ENCODE measurements at regions not wholly inside any gene's neighbourhood (a gene's known extent, or its start where the extent isn't known, plus 50 kb on each side); places are given as distances from the start of the nearest gene placed in this dataset.
"Not testable (repeated sequence)": the region's sequence is repeated elsewhere in the genome, so short reads cannot be mapped to it uniquely, and the experiment has no call there.

DNA sequence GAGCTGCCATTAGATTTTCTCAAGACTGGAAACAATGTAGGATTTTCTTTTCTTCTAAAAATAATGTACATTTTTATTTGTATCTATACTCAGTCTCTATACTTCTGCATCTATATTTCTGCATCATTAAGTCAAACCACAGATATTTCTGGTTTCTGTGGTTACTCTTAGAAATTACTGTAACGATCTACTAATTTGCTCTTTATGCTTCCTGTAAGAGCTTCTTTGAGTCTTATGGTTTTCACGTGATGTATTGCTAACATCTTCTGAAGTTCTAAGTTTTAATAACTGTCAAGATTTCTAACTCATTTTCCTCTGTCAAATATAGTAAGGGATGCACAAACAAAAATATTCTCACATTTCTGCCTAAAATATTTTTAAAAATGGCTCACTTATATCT lies 1144.5 kb downstream of the HACE1 start:
- no peak for DNase-seq

DNA sequence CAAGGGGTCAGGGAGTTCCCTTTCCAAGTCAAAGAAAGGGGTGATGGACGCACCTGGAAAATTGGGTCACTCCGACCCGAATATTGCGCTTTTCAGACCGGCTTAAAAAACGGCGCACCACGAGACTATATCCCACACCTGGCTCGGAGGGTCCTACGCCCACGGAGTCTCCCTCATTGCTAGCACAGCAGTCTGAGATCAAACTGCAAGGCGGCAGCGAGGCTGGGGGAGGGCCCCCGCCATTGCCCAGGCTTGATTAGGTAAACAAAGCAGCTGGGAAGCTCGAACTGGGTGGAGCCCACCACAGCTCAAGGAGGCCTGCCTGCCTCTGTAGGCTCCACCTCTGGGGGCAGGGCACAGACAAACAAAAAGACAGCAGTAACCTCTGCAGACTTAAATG lies 1150.5 kb downstream of the HACE1 start:
- DNase-seq: not testable (repeated sequence)

DNA sequence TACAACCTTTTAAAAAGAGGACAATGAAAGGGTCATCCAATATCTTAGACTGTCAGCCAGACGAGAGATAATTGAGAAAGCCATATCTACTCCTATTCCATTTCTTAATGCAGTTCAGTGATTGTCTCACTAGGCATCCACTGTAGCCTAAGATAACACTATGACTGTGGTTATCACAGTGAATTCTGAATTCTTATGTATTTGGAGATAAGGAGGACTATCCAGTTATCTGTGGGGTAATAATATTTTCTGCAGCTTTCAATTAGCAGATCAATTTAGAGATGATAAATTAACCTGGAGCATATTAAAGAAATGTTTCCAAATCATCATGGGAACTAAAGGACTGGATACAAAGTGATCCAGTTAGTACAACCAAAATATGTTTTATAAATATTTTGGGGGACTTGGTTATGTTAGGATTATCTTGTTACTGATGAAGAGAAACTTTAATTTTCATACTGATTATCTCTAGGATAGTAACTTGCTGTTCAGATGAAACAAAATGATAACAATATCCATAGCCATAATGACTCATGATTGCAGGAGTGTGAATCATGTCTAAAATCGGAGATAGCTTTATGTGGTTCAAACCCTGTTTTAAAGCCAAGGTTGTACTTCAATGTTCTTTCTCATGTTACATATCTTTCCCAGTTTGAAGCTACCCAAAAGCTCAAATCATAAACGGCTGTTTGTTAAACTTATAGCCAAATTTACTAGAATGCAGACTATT lies 1152.0 kb downstream of the HACE1 start:
- no peak for DNase-seq

DNA sequence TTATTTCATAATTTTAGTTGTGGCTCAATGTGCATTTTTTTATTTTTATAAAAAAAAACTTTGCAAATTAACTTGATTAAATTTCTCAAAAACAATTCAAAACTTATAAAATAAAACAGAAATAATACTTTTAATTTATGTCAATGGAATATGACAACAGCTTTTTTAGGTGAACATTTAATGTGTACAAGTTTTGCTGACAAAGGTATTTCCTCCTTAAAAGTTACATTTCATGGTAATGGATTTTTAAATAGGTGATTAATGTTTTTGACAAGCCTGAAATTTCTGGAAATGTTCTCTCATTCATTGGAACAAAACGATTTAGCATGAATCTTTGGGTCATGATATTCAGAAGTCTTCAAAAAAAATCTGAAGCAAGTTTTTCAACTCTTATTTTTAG lies 1160.0 kb downstream of the HACE1 start:
- no peak for DNase-seq

DNA sequence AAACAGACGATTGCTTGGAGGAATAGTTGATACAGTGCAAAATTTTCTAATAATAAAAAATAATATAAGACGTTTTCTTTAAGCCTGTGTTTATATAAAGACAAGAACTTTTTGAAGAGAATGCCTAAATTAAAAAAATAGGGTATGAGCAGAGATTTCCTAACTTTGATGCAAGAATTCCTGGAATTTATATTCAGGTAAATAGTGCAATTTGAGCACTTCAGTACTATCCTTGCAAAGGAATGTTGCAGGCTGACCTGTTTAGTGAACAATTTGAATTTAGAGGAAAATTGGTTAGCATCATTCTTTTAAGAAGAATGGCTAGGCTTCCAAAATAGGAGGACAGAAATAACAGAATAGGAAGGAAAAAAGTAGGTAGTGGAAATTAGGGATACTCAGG lies 1172.3 kb downstream of the HACE1 start:
- no peak for DNase-seq

DNA sequence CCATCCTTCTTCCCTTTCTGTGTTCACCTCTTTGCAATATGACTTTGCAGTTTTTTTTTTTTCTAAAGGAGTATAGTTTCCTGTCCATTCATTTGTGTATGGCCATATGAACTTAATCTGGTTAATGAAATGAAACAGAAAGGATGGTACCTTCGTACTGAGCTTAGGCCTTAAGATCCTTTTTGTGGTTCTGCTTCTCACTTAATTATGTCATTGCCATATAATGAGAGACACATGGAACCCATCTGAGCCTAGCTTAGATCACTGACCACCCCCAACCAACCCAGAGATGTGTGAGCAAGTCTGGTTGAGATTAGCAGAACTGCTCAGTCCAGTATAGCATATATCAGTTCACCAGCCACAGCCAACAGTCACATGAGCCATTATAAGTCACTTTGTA lies 1179.6 kb downstream of the HACE1 start:
- no peak for DNase-seq

DNA sequence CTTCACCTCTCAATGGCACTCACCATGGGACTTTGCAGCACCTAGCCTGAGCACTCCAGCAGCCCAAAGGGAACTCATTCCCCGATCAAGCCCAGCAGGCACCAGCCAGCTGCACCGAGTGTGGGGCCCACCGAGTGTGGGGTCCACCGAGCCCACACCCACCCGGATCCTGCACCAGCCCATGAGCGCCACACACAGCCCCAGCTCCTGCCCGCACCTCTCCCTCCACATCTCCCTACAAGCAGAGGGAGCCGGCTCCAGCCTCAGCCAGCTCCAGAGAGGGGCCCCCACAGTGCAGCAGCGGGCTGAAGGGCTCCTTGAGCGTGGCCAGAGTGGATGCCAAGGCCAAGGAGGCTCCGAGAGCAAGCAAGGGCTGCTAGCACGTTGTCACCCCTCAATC lies 1182.4 kb downstream of the HACE1 start:
- no peak for DNase-seq

DNA sequence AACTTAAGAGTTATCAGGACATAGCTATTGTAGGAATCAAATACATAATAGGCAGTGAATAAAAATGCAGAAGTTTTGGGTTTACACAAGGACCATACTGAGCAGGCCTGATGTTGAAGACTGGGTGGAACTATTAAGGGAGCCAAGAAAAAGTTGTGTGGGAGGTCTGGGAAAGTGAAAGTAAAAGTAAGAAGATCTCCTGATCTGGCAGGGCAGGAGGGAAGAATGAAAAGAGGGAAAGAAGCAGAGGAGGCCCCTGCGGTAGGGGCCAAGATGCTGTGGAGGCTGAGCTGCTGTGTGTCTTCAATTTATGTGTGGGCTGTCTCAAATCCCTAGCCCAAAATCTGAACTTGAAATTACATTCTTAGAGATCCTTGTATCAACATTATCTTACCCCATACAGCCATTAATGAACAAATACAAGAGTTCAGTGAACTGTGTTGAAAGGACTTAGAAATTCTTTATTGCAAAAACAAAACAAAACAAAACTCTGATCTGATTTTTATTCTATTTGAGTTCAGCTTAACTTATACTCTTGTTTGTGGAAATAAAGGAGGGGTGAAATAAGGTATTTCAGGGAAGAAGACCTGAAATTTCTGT lies 1183.8 kb downstream of the HACE1 start:
- DNase-seq: no peak

DNA sequence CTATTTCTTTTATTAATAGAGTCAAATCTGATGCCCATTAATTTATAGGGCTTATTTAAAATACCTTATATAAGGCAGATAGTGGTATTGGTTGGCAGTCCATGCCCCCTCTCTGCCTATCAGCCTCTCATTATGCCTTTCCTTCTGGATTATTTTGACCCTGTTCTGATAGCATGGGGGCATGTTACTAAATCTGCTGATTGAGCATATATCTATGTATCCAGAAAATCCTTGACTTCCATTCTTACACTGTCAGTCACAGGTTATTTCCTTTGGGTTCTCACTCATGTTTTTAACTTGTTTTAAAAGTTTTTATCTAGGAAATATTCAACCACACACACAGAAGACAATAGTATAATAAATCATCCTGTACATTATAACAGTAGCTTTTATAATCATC lies 1184.9 kb downstream of the HACE1 start:
- DNase-seq: no peak

DNA sequence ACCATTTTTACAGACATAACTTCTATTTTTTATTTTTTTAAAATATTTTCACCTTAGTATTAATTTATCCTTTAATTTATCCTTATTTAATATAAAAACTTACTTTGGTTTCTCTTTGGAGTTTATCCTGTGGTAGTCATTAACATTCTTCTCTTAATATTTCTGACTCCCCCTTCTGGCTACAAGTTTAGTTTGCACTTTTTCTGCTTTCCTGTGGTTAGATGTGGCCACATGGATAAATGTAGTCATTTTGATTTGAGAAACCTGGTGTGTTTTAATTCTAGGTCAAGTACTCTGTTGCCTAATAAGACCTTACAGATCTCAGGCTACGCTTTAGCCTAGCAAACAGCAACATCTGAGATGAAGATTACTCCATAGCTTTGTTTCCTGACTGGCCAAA lies 1187.5 kb downstream of the HACE1 start:
- no peak for DNase-seq

DNA sequence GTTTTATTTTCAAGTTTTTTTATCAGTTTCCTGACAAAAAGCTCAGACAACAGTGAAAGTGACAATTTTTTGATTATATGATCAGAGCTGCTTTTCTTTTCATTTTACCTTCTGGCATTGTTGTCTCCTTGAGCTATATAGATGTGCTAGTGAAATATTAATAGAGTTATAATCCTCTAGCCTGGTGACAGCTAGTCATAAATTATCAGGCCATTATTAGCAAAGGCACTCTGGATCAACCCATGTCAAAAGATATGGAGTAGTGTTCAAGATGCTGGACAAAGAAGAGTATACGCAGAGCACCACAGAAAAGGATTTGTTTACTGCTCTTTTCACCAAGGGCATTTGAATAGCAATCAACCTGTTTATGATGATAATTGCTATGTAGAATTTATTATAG lies 1230.1 kb downstream of the HACE1 start:
- DNase-seq: no peak

DNA sequence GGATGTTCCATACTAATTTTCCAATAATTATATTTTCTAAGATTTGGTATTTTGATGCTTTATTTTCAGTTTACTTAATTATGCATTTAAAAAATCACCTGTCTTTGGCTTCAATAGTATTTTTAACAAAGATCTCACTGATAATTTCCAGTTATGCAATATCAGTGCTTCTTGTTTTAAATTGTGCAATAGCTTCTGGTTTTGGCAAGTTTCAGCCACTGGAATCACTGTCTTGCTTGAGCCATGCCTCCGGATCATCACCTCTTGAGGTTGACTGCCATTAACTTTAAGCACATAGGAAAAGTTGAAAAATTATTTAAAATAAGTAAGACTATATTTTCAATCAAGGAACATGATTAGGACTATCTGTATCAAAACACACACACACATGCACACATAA lies 1242.1 kb downstream of the HACE1 start:
- no peak for DNase-seq

DNA sequence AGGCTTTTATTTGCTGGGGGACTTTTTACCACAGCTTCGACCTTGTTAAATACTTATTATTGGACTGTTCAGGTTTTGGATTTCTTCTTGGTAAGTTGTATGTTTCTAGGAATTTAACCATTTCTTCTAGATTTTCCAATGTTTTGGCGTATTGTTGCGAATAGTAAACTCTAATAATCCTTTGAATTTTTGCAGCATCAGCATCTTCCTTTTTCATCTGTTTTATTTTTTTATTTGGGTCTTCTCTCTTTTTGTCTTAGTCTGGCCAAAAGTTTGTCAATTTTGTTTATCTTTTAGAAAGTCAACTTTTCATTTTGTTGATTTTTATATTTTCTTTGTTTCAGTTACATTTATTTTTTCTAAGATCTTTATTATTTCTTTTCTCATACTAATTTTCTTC lies 1272.0 kb downstream of the HACE1 start:
- no peak for DNase-seq

DNA sequence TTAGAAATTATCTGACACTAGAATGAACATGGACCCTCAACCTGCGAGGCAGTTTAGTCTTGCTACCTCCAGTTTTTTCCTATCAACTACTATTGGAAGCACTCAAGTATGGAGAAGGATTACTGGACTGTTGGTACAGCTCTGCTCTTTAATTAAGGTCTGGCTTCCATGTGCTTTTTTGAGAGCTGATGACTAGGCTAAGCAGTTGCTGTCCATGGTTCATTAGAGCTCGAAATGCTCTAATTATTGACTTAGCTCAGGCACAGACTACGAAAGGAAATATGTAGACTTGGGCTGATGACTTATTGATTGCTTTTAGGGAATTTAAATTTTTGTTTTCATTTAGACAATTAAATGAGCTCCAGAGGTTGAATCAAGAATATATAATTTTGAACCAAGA lies 1281.6 kb downstream of the HACE1 start:
- no peak for DNase-seq

DNA sequence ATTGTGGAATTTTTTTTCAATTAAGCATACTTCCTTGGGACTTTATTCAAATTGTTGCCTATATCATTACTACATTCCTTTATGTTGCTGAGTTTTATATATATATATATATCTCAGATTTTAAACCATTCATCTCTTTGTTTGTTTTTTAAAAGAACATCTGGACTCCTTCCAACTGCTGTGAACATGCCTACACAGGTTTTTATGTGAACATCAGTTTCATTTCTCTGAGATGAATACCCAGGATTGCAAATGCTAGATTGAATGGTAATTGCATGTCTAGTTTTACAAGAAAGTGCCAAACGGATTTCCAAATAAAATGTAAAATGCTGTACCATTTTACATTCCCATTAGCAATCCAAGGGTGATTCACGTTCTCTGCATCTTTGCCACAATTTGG lies 1289.3 kb downstream of the HACE1 start:
- no peak for DNase-seq

DNA sequence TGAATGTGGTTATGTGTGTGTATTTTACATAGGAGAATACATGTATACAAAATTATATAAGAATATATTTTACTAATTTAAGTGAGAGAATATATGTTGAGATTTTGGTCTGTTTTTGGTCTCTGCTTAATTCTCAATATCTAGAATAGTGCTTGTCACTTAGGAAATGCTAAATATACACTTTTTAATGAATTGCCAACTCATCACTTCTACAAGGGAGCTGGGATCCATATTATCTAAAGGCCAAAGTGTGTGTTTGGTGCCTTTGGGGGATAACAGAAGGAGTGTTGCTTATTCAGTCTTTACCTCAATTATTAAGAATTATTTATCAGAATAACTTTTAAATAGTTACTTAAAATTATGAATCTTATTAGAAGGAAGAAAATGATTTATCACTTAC lies 1304.8 kb downstream of the HACE1 start:
- no peak for DNase-seq

DNA sequence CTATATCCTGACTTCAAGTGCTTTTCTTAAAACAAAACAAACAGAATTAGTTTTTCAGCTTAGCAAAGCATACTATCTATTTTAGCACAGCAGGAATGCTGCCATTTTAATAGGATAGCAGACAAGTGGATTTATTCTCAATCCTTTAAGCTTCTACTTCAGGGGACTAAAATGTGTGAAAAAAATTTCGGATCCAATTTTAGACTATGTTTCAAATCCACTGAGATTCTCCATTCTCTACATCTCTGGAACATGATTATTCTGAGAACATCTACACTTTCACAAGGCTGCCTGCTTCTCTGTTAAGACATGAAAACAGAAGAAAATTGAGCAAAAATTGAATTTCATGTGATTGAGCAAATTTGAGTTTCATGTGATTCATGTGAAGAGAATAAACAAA lies 1321.3 kb downstream of the HACE1 start:
- DNase-seq: no peak

DNA sequence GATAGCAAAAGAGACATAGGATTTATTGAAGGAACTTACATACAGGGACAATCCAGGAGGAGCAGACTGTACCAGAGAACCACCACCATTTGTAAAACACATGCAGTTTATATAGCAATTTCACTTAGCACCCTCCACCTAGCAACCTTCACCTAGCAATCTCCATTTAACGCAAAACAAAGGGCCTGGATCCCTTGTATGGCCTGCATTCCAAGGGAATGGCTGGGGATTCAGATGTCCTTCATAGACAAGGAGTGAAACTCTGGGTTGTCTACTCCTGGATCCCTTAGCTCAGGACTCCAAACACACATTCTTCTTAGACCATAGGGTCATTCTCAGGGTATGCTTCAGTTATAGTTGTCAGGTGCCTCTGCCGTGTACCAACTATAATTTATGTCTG lies 1324.9 kb downstream of the HACE1 start:
- DNase-seq: no peak

DNA sequence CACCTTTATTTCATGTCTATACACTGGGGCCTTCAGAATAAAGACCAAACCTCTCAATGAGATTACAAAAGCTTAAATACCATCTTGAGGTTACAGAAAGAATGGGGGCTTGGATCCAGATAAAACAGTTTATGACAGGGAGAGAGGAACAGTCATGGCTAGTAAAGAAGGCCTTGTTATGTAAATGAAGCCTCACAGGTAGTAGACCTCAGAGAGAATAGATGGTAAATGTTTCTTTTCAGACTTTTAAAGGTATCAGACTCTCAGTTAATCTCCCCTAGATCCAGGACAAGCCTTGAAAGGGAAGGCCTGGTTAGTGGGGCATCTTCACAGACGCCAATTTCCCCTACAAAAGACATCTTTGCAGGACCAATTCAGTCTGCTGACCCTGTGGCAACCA lies 1325.6 kb downstream of the HACE1 start:
- no peak for DNase-seq

DNA sequence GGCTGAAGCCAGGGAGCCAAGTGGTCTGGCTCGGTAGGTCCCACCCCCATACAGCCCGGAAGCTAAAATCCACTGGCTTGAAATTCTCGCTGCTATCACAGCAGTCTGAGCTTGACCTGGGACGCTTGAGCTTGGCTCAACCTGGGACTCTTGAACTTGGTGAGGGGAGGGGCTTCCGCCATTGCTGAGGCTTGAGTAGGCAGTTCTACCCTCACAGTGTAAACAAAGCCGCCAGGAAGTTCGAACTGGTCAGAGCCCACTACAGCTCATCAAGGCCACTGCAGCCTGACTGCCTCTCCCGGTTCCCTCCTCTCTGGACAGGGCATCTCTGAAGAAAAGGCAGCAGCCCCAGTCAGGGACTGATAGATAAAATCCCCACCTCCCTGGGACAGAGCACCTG lies 1337.7 kb downstream of the HACE1 start:
- no peak for DNase-seq

DNA sequence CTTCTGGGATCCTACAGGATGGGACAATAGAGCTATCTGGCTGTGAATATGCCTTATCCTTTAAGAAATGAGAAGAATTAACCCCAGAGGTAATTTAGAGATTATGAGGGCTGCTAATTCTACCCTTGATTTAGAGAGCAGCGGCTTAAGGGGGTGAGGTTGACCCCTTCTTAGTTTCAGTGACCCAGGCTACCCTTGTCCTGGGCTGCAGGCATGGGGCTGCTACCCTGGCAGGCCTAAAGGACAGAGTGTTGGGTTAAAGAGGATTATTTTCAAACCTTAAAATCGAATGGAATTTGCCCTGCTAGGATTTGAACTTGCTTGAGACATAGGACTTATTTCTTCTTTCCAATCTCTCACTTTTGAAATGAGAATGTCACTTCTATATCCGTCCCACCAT lies 1343.4 kb downstream of the HACE1 start:
- DNase-seq: no peak

DNA sequence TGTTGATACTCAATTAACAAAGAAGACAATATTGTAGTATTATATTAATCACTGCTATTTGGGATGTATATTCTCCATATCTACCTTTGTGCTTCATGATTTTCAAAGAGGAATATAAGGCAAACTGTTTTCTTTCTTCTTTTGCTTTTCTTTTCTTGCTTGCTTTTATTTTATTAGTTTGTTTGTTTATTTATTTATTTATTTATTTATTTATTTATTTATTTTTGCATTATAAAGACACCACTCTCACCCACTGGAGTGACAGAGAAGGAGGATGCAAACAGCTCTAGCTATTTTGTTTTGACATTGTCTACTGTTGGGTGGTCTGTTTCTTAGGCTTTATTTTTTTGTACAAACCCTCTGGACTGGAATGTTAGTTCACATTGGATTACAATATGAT lies 1352.7 kb downstream of the HACE1 start:
- no peak for DNase-seq

DNA sequence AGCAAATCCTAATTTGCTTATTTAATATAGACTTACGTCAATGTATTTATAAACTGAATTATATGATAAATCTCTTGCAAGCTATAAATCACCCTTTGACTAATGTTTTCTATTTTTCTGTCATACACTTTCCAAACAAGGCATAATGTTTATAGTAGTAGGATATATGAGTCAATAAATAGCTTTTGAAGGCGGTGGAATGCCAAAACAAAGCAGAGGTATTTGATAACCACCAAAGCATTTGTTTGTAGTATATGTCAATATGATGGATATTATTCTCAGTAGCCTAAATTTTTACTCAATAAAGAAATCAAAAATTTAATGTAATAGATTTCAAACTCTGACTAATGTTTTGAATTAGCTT lies 1354.6 kb downstream of the HACE1 start:
- no peak for DNase-seq

DNA sequence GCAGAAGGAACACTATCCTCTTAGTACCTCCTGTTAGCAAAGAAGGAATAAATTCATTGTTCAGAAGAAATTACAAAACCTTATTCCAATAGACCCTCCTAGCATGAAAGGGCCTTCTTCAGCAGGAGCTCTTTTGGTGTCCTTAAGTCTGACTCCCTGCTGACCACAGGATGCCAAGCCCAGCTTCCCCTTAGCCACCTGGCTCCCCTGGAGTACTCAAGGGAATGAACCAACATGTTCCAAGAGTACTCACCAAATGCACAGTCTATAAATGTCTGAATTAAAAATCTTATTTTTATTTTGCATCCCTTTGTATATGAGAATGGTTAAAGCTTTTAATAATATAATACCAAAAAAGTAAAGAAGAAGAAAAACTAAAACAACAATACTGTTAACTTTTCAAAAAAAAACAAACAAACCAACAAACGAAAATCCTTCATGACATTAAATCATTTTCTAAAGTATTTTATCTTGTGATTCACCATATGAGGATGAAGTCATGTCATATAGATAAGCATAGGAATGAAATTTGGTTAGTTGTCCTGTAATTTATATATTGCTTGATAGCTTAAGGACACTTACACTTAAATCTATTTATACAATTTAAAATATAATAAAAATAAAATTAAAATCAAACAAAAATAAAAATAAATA lies 1355.1 kb downstream of the HACE1 start:
- no peak for DNase-seq

DNA sequence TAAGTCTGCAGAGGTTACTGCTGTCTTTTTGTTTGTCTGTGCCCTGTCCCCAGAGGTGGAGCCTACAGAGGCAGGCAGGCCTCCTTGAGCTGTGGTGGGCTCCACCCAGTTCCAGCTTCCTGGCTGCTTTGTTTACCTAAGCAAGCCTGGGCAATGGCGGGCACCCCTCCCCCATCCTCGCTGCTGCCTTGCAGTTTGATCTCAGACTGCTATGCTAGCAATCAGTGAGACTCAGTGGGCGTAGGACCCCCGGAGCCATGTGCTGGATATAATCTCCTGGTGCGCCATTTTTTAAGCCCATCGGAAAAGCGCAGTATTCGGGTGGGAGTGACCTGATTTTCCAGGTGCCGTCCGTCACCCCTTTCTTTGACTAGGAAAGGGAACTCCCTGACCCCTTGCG lies 1363.1 kb downstream of the HACE1 start:
- DNase-seq: not testable (repeated sequence)

Measured in stimulated activated CD4-positive, alpha-beta T cell treated with anti-CD3 and anti-CD28 coated beads, Interleukin-4, amount 100 ng/mL, for 4 hours (primary cell).